GM10266 (cell line): ENCODE measurements at regions not wholly inside any gene's neighbourhood (a gene's known extent, or its start where the extent isn't known, plus 50 kb on each side); places are given as distances from the start of the nearest gene placed in this dataset.
"Not testable (repeated sequence)": the region's sequence is repeated elsewhere in the genome, so short reads cannot be mapped to it uniquely, and the experiment has no call there.

Experiments used
- DNase-seq: peaks from one replicate; pipeline ENCODE4 v3.0.0; 2012; ENCODE audit errors: extremely low spot score
- TF ChIP-seq, protein P1 (sequence below): IDR thresholded peaks from 2 replicates; pipeline ENCODE4 v1.5.1; 2012; ENCODE audit warnings: mild to moderate bottlenecking, low read depth; ENCODE audit not compliant: control insufficient read depth, insufficient read depth; ENCODE audit errors: missing control alignments

DNA sequence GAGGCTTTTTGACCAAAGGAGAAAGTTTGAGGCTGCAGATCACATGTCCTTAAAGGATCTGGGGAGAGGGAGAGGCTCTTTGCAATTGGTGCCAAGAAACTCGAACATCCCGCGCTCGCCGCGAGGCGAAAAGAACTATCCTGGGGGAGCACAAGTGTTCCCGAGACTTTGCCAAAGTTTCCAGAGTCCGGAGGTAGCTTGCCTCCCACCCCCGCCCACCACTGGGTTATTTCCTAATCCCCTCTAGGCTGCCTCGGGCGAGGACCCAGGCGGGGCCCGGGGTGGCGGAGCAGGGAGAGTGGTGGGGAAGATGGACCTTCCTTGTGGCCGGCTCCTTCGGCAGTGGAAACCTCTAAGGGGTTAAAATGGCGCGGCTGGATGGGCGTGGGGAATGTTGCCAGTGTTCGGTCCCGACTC lies 114.5 kb downstream of the KCNRG start:
- TF ChIP-seq, protein P1, sequence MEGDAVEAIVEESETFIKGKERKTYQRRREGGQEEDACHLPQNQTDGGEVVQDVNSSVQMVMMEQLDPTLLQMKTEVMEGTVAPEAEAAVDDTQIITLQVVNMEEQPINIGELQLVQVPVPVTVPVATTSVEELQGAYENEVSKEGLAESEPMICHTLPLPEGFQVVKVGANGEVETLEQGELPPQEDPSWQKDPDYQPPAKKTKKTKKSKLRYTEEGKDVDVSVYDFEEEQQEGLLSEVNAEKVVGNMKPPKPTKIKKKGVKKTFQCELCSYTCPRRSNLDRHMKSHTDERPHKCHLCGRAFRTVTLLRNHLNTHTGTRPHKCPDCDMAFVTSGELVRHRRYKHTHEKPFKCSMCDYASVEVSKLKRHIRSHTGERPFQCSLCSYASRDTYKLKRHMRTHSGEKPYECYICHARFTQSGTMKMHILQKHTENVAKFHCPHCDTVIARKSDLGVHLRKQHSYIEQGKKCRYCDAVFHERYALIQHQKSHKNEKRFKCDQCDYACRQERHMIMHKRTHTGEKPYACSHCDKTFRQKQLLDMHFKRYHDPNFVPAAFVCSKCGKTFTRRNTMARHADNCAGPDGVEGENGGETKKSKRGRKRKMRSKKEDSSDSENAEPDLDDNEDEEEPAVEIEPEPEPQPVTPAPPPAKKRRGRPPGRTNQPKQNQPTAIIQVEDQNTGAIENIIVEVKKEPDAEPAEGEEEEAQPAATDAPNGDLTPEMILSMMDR, result no peak

DNA sequence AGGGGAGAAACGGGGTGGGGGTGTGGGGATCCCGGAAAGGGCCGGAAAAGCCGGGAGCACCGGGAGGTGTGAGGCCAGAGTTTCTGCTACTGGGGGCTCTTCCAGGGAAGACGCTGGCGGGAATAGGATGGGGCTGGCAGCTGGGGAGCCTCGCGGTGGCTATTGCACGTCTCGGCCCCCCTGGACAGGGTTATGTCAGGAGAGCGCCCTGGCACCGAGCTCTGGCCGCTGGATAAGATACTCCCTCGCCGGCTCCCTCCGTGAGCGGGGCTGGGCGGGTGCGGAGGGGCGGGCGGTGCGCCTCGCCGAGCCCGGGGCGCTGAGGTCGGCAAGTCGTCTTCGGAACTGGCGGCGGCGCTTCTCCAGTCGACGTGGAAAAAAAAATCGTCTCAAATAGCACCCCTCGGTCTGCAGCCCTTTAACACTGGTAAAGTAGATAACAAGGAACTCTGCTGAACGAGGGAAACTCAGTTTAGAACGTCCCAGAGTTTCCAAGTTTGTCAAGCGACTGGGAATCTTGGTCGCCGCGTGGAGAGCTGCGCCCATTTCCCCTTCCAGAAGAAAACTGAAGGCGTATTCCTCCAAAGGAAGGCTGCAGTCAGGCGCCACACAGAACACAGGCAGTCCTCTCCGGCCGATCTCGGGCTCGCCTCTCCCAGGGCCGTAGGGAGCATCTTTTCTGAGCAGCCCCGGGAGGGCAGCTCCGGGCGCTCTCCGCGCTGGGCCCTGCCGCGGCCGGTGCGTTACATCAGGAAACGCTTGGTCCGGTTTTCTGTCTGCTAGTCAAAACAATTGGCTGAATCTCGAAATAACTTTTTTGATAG lies 115.1 kb downstream of the KCNRG start:
- TF ChIP-seq, protein P1, result no peak
- peak; percentile 48 for DNase-seq

More for the DNA sequence above, 114.5 kb downstream of the KCNRG start:
- DNase-seq, result no peak

DNA sequence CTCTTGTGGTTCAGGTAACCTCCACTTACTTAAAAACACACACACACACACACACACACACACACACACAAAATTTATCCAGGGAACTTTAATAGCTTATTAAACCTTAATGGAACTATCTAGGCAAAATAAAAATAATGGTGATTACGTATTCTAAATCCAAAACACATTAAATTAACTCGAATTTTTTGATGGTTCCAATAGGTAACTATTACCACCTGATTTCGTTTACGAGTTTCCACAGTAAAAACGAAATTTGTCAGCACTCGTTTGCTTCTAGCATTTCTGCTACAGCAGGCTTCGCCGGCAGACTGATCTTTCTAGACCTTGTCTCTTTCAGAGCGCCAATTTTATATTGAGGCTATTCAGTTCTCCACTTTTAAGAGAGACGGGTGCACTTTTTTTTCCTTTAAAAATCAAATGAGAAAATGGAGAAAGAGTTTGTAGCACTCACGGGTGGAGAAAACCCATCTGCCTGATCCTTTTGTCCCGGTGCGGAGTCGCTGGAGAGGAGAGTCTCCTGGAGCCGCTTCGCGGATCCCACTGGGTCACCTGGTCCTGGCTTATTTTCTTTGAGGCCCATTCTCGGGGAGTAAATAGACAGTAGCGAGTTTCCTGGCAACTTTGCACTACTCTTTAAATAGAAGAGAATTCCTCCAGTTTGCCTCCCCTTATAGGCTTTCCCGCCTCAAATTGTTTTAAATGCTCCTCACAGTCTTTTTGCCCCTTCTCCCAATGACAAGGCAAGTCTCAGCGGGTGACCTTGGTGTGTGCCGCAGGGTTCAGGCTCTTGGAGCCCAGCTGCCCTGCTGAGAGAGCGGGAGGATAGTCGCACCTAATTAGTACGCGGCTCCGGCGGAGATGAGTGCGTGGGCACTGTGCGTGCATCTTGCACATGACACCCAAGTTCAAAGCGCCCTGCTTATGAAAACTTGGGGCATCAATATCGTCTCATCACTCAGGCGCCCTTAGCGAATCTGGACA lies 117.0 kb downstream of the KCNRG start:
- DNase-seq, result no peak
- TF ChIP-seq, protein P1, result no peak

DNA sequence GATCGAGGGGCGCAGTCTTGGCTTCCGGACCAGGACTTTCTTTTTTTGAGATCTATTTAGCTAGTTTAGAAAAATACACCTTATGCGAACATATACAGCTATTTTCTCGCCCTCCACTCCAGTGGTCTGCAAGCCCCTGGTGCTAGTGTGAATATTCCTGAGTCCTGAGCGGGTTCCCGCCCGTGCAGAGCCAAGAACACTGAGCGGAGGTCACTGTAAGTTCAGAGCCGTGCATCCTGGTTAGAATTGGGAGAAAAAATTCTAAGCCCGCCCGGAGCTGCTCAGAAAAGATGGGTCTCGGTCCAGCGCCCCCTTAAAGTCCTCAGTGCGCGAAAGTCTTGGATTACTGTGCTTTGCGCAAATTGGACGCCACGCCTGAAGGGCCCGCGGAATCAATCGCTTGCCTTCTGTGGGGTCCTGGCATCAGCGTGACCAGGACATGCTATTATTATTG lies 117.7 kb downstream of the KCNRG start:
- no peak for DNase-seq
- TF ChIP-seq, protein P1, result no peak

DNA sequence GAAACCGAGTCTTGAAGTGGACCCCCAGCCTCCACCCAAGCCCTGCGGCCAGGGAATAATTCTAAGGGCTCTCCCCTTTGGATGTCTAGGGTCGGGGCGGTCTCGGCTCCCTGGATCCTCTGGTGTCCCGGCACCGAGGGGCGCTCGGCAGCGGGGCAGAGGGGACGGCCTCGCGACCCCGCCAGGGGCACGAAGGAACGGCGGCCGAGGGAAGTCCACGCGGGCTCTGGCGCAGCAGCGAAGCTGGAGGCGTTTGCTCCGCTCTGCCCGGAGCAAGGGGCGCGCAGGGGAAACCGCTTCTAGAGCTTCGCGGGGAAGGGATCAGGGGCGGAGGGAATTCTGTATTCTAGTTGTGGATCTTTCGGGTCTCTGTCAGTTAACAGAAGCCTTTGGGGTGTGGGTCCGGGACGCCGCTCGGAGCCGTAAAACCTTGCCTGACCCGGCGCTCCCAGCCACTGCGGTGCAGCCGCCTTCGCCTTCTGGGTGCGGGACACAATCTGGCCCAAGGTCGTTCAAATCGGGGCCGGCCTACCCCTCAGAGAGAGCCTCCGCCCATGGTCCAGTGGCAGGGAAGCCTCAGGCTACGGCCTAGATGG lies 118.2 kb downstream of the KCNRG start:
- TF ChIP-seq, protein P1, result no peak
- no peak for DNase-seq

DNA sequence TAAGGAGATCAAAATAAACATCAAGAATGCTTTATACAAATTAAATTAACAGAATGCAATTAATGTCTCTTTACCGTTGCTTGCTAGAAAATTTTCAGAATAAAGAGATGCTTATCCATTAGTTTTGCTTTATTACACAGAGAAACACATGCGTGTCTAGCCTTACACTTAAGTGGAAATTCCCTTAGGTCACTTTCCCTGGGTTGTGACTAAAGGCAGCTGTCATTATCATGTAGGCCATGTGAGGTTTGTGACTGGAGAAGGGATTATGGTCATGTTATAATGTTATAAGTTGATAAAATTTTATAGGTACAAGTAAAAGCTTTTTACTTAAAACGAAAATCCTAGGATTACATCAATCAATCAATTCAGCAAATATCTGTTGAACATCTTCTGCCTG lies 121.0 kb downstream of the KCNRG start:
- TF ChIP-seq, protein P1, result no peak
- DNase-seq, result no peak

DNA sequence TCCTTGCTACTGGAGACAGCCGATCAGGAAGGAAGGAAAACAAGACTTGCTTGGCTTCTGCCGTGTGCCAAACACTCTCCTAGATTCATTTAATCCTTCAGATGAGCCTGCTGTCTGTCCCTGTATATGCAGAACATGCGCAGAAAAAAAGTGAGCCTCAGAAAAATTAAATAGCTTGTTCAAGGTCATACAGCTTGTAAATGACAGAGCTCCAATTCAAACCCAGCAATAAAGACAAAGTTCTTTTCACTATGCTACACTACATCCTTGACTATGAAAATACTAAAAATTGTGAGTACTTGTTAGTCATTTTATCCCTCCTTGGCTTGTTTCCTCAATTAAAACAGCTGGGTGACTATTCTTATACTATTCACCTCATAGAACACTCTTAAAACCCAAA lies 121.4 kb downstream of the KCNRG start:
- DNase-seq, result no peak
- TF ChIP-seq, protein P1, result no peak

DNA sequence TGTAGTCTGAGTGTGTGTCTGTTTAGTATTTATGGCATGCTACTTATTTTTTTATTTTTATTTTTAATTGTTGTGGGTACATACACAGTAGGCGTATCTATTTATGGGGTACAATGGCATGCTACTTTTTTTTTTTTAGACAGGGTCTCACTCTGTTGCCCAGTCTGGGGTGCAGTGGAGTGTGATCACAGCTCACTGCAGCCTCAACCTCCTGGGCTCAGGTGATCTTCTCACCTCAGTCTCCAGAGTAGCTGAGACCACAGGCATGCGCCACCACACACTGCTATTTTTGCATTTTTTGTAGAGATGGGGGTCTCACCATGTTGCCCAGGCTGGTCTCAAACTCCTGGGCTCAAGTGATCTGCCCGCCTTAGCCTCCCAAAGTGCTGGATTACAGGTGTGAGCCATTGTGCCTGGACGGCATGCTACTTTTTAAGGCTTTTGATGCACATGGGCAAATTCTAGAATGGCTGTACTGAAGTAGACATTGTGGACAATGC lies 124.2 kb downstream of the KCNRG start:
- DNase-seq, result not testable (repeated sequence)
